WTC11 (cell line): ENCODE measurements at regions not wholly inside any gene's neighbourhood (a gene's known extent, or its start where the extent isn't known, plus 50 kb on each side); places are given as distances from the start of the nearest gene placed in this dataset.

Experiments used
- ATAC-seq: fragments of 200-7000 bp; cut with Tn5 transposase; 2 replicates; pipeline ENCODE4 v1.10.0; 2021; ENCODE audit warnings: mild to moderate bottlenecking, moderate library complexity
- CTCF ChIA-PET: fragments of 300-600 bp; sonication (Branson Sonifier 250); formaldehyde crosslinking; loops from one replicate; lab custom pipeline; 2021; ENCODE audit warnings: antibody characterized with exemption; lab: Charles Lee
- POLR2A ChIA-PET: fragments of 350-600 bp; sonication (Branson Sonifier 250); formaldehyde crosslinking; loops from one replicate; lab custom pipeline; 2021; ENCODE audit warnings: antibody characterized with exemption; lab: Charles Lee
- DNase-seq: peaks from one replicate; pipeline ENCODE4 v3.0.0; 2021; ENCODE audit warnings: low spot score
- H3K27ac Mint-ChIP-seq: 2 replicates; pipeline ENCODE4 v1.8.0; 2021; ENCODE audit warnings: mixed read lengths
- H3K27me3 Mint-ChIP-seq: 2 replicates; pipeline ENCODE4 v1.8.0; 2021; ENCODE audit warnings: low read depth, mild to moderate bottlenecking, moderate library complexity, mixed read lengths
- H3K36me3 Mint-ChIP-seq: 2 replicates; pipeline ENCODE4 v1.8.0; 2021; ENCODE audit warnings: mixed read lengths
- H3K4me1 Mint-ChIP-seq: 2 replicates; pipeline ENCODE4 v1.8.0; 2022; ENCODE audit warnings: mixed read lengths
- H3K4me3 Mint-ChIP-seq: 2 replicates; pipeline ENCODE4 v1.8.0; 2021; ENCODE audit warnings: mild to moderate bottlenecking, moderate library complexity, mixed read lengths
- H3K9me3 Mint-ChIP-seq: 2 replicates; pipeline ENCODE4 v1.8.0; 2021; ENCODE audit warnings: mixed read lengths
- ATF1 ChIP-seq: sonication (generic); formaldehyde crosslinking; IDR thresholded peaks from 2 replicates; pipeline ENCODE4 v1.8.1; 2023; ENCODE audit warnings: mild to moderate bottlenecking, moderate library complexity, missing genetic modification reagents
- CBFB ChIP-seq: sonication (generic); formaldehyde crosslinking; IDR thresholded peaks from 2 replicates; pipeline ENCODE4 v1.8.1; 2022; ENCODE audit warnings: mild to moderate bottlenecking, low read depth, missing genetic modification reagents
- ELF4 ChIP-seq: sonication (generic); formaldehyde crosslinking; IDR thresholded peaks from 2 replicates; pipeline ENCODE4 v1.8.1; 2022; ENCODE audit warnings: low read depth, mild to moderate bottlenecking, moderate library complexity, missing genetic modification reagents
- EMX1 ChIP-seq: fragments of 250-450 bp; sonication (Bioruptor Pico); IDR thresholded peaks from 2 replicates; pipeline ENCODE4 v1.8.0; 2021; ENCODE audit warnings: mild to moderate bottlenecking
- FOXJ3 ChIP-seq: sonication (generic); formaldehyde crosslinking; IDR thresholded peaks from 2 replicates; pipeline ENCODE4 v1.9.0; 2021; ENCODE audit warnings: missing genetic modification reagents, mild to moderate bottlenecking, borderline replicate concordance
- FOXP1 ChIP-seq: sonication (generic); formaldehyde crosslinking; IDR thresholded peaks from 2 replicates; pipeline ENCODE4 v1.8.0; 2022; ENCODE audit warnings: missing genetic modification reagents, mild to moderate bottlenecking, moderate library complexity, borderline replicate concordance
- NFYB ChIP-seq: sonication (generic); formaldehyde crosslinking; conservative IDR thresholded peaks from 2 replicates; pipeline ENCODE4 v1.8.0; 2022; ENCODE audit warnings: low read depth, missing genetic modification reagents
- TCF7 ChIP-seq: sonication (generic); formaldehyde crosslinking; IDR thresholded peaks from 2 replicates; pipeline ENCODE4 v1.8.0; 2022; ENCODE audit warnings: mild to moderate bottlenecking, low read depth, missing genetic modification reagents, moderate library complexity
- ZNF121 ChIP-seq: sonication (generic); formaldehyde crosslinking; IDR thresholded peaks from 2 replicates; pipeline ENCODE4 v1.8.0; 2023; ENCODE audit warnings: missing genetic modification reagents
- ZNF138 ChIP-seq: sonication (generic); formaldehyde crosslinking; conservative IDR thresholded peaks from 2 replicates; pipeline ENCODE4 v1.8.1; 2022; ENCODE audit warnings: mild to moderate bottlenecking, moderate library complexity, missing genetic modification reagents
- TF ChIP-seq, protein P1 (sequence below): sonication (generic); formaldehyde crosslinking; IDR thresholded peaks from 2 replicates; pipeline ENCODE4 v1.8.1; 2023; ENCODE audit warnings: mild to moderate bottlenecking, missing genetic modification reagents
- TF ChIP-seq, protein P2 (sequence below): sonication (generic); formaldehyde crosslinking; IDR thresholded peaks from 2 replicates; pipeline ENCODE4 v1.8.1; 2023; ENCODE audit warnings: mild to moderate bottlenecking, missing genetic modification reagents
- TF ChIP-seq, protein P3 (sequence below): sonication (generic); formaldehyde crosslinking; IDR thresholded peaks from 2 replicates; pipeline ENCODE4 v1.8.1; 2022; ENCODE audit warnings: mild to moderate bottlenecking, missing genetic modification reagents, moderate library complexity, borderline replicate concordance
- TF ChIP-seq, protein P4 (sequence below): sonication (generic); formaldehyde crosslinking; IDR thresholded peaks from 2 replicates; pipeline ENCODE4 v1.8.1; 2022; ENCODE audit warnings: low read depth, mild to moderate bottlenecking, moderate library complexity, missing genetic modification reagents, borderline replicate concordance
- TF ChIP-seq, protein P5 (sequence below): sonication (generic); formaldehyde crosslinking; IDR thresholded peaks from 2 replicates; pipeline ENCODE4 v1.8.1; 2022; ENCODE audit warnings: missing genetic modification reagents, borderline replicate concordance
- TF ChIP-seq, protein P6 (sequence below): sonication (generic); formaldehyde crosslinking; IDR thresholded peaks from 2 replicates; pipeline ENCODE4 v1.8.0; 2022; ENCODE audit warnings: mild to moderate bottlenecking, missing genetic modification reagents
- TF ChIP-seq, protein P7 (sequence below): sonication (generic); formaldehyde crosslinking; IDR thresholded peaks from 2 replicates; pipeline ENCODE4 v1.8.0; 2022; ENCODE audit warnings: mild to moderate bottlenecking, missing genetic modification reagents
- TF ChIP-seq, protein P8 (sequence below): sonication (generic); formaldehyde crosslinking; conservative IDR thresholded peaks from 2 replicates; pipeline ENCODE4 v1.8.1; 2023; ENCODE audit warnings: mild to moderate bottlenecking, low read depth, missing genetic modification reagents, moderate library complexity
- TF ChIP-seq, protein P9 (sequence below): fragments of 250-450 bp; sonication (Bioruptor Pico); IDR thresholded peaks from 2 replicates; pipeline ENCODE4 v1.9.0; 2021; ENCODE audit warnings: mild to moderate bottlenecking

DNA sequence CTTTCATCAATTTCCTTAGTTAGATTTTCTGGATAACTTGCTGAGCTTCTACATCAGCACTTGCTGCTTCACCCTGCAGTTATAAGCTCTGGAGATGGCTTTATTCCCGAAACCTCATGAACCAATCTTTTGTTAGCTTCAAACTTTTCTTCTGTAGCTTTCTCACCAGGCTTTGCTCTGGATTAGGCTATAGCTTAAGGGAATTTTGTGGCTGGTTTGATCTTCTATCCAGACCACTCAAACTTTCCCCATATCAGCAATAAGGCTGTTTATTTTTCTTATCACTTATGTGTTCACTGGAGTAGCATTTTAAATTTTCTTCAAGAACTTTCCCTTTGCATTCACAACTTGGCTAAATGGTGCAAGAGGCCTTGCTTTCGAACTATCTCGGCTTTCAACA is 1173.5 kb upstream of the NUDT12 start:
- ATAC-seq (no peak), DNase-seq (no peak)
- H3K27me3 Mint-ChIP-seq: no peaks in the 10 kb centered on the region
- H3K36me3 Mint-ChIP-seq: no peaks in the 10 kb centered on the region
- TF ChIP-seq EMX1 (no peak), ATF1 (CRISPR knock-in tag) (no peak), CBFB (CRISPR knock-in tag) (no peak), FOXP1 (no peak), ZNF121 (CRISPR knock-in tag) (no peak)
- TF ChIP-seq, protein P1, sequence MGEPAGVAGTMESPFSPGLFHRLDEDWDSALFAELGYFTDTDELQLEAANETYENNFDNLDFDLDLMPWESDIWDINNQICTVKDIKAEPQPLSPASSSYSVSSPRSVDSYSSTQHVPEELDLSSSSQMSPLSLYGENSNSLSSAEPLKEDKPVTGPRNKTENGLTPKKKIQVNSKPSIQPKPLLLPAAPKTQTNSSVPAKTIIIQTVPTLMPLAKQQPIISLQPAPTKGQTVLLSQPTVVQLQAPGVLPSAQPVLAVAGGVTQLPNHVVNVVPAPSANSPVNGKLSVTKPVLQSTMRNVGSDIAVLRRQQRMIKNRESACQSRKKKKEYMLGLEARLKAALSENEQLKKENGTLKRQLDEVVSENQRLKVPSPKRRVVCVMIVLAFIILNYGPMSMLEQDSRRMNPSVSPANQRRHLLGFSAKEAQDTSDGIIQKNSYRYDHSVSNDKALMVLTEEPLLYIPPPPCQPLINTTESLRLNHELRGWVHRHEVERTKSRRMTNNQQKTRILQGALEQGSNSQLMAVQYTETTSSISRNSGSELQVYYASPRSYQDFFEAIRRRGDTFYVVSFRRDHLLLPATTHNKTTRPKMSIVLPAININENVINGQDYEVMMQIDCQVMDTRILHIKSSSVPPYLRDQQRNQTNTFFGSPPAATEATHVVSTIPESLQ (CRISPR knock-in tag): no peak
- TF ChIP-seq, protein P2, sequence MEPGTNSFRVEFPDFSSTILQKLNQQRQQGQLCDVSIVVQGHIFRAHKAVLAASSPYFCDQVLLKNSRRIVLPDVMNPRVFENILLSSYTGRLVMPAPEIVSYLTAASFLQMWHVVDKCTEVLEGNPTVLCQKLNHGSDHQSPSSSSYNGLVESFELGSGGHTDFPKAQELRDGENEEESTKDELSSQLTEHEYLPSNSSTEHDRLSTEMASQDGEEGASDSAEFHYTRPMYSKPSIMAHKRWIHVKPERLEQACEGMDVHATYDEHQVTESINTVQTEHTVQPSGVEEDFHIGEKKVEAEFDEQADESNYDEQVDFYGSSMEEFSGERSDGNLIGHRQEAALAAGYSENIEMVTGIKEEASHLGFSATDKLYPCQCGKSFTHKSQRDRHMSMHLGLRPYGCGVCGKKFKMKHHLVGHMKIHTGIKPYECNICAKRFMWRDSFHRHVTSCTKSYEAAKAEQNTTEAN (CRISPR knock-in tag): no peak
- TF ChIP-seq, protein P3, sequence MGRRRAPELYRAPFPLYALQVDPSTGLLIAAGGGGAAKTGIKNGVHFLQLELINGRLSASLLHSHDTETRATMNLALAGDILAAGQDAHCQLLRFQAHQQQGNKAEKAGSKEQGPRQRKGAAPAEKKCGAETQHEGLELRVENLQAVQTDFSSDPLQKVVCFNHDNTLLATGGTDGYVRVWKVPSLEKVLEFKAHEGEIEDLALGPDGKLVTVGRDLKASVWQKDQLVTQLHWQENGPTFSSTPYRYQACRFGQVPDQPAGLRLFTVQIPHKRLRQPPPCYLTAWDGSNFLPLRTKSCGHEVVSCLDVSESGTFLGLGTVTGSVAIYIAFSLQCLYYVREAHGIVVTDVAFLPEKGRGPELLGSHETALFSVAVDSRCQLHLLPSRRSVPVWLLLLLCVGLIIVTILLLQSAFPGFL (CRISPR knock-in tag): no peak
- TF ChIP-seq, protein P4, sequence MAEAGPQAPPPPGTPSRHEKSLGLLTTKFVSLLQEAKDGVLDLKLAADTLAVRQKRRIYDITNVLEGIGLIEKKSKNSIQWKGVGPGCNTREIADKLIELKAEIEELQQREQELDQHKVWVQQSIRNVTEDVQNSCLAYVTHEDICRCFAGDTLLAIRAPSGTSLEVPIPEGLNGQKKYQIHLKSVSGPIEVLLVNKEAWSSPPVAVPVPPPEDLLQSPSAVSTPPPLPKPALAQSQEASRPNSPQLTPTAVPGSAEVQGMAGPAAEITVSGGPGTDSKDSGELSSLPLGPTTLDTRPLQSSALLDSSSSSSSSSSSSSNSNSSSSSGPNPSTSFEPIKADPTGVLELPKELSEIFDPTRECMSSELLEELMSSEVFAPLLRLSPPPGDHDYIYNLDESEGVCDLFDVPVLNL (CRISPR knock-in tag): no peak
- TF ChIP-seq, protein P5, sequence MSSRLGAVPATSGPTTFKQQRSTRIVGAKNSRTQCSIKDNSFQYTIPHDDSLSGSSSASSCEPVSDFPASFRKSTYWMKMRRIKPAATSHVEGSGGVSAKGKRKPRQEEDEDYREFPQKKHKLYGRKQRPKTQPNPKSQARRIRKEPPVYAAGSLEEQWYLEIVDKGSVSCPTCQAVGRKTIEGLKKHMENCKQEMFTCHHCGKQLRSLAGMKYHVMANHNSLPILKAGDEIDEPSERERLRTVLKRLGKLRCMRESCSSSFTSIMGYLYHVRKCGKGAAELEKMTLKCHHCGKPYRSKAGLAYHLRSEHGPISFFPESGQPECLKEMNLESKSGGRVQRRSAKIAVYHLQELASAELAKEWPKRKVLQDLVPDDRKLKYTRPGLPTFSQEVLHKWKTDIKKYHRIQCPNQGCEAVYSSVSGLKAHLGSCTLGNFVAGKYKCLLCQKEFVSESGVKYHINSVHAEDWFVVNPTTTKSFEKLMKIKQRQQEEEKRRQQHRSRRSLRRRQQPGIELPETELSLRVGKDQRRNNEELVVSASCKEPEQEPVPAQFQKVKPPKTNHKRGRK (CRISPR knock-in tag): no peak
- POLR2A ChIA-PET: no interaction called here
- H3K27ac Mint-ChIP-seq: no peak overlapping the region
- CTCF ChIA-PET: no interaction called here
- H3K9me3 Mint-ChIP-seq: no peaks in the 10 kb centered on the region
- H3K4me3 Mint-ChIP-seq: no peak overlapping the region
- H3K4me1 Mint-ChIP-seq: peaks cover 4% of the 10 kb centered on the region; the same call in 1 of the 2 replicates

DNA sequence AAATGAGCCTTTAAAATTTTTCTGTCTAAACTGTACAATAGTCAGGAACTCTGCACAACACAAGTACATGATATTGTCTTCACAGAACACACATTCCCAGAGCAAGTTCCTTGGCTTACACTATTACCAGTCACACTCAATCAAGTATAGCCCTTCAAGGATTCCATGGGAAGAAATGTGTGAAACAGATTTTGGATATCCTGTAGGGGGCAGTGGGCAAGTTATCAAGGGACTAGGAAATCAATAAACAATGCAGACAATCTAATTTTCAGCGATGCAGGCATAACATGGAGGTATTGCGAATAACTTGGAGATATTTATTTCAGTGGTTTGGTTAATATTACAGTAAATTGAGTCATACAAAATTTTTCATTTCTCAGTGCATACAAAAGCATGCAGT is 1171.5 kb upstream of the NUDT12 start:
- Mint-ChIP-seq H3K4me3 (no peak overlapping the region), H3K27ac (no peak overlapping the region), H3K4me1 (no peaks in the 10 kb centered on the region), H3K9me3 (no peaks in the 10 kb centered on the region), H3K27me3 (no peaks in the 10 kb centered on the region), H3K36me3 (no peaks in the 10 kb centered on the region)
- POLR2A ChIA-PET: no interaction called here
- CTCF ChIA-PET: no interaction called here
- ATAC-seq (0 out of 2 replicates have a peak, but pooled peaks have one; percentile 57), DNase-seq (no peak)
- TF ChIP-seq FOXJ3 (CRISPR knock-in tag): no peak
- TF ChIP-seq, protein P6, sequence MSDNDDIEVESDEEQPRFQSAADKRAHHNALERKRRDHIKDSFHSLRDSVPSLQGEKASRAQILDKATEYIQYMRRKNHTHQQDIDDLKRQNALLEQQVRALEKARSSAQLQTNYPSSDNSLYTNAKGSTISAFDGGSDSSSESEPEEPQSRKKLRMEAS: no peak
- TF ChIP-seq, protein P7, sequence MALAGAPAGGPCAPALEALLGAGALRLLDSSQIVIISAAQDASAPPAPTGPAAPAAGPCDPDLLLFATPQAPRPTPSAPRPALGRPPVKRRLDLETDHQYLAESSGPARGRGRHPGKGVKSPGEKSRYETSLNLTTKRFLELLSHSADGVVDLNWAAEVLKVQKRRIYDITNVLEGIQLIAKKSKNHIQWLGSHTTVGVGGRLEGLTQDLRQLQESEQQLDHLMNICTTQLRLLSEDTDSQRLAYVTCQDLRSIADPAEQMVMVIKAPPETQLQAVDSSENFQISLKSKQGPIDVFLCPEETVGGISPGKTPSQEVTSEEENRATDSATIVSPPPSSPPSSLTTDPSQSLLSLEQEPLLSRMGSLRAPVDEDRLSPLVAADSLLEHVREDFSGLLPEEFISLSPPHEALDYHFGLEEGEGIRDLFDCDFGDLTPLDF (CRISPR knock-in tag): no peak
- TF ChIP-seq TCF7 (CRISPR knock-in tag): no peak
- TF ChIP-seq, protein P8, sequence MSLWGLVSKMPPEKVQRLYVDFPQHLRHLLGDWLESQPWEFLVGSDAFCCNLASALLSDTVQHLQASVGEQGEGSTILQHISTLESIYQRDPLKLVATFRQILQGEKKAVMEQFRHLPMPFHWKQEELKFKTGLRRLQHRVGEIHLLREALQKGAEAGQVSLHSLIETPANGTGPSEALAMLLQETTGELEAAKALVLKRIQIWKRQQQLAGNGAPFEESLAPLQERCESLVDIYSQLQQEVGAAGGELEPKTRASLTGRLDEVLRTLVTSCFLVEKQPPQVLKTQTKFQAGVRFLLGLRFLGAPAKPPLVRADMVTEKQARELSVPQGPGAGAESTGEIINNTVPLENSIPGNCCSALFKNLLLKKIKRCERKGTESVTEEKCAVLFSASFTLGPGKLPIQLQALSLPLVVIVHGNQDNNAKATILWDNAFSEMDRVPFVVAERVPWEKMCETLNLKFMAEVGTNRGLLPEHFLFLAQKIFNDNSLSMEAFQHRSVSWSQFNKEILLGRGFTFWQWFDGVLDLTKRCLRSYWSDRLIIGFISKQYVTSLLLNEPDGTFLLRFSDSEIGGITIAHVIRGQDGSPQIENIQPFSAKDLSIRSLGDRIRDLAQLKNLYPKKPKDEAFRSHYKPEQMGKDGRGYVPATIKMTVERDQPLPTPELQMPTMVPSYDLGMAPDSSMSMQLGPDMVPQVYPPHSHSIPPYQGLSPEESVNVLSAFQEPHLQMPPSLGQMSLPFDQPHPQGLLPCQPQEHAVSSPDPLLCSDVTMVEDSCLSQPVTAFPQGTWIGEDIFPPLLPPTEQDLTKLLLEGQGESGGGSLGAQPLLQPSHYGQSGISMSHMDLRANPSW: no peak
- TF ChIP-seq, protein P9, sequence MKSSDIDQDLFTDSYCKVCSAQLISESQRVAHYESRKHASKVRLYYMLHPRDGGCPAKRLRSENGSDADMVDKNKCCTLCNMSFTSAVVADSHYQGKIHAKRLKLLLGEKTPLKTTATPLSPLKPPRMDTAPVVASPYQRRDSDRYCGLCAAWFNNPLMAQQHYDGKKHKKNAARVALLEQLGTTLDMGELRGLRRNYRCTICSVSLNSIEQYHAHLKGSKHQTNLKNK: no peak
- no peak for TF ChIP-seq NFYB
- TF ChIP-seq ZNF138: no peak
- TF ChIP-seq, protein P1 (CRISPR knock-in tag): no peak
- TF ChIP-seq ELF4 (CRISPR knock-in tag): no peak
